DMS114 treated with DMSO at 0.1 percent for 48 hours (cell line): ENCODE measurements at regions not wholly inside any gene's neighbourhood (a gene's known extent, or its start where the extent isn't known, plus 50 kb on each side); places are given as distances from the start of the nearest gene placed in this dataset.

ENCODE experiments used
- DNase-seq: peaks from one replicate; lab custom pipeline; 2025; ENCODE audit not compliant: unreplicated experiment; lab: John Stamatoyannopoulos, UW

GRCh38 chr18:6465281-6465680 lies 50.6 kb upstream of the L3MBTL4 start:
- DNase-seq = no peak

GRCh38 chr18:6476190-6476589 lies 61.5 kb upstream of the L3MBTL4 start:
- no peak for DNase-seq

- DNase-seq = no peak
These were observed 62.2 kb upstream of the L3MBTL4 start for GRCh38 chr18:6476880-6477279.

GRCh38 chr18:6478121-6478520 lies 63.4 kb upstream of the L3MBTL4 start:
- DNase-seq = no peak

- no peak for DNase-seq
These were observed 65.0 kb upstream of the L3MBTL4 start for GRCh38 chr18:6479699-6480098.

GRCh38 chr18:6482198-6482977 lies 67.7 kb upstream of the L3MBTL4 start:
- DNase-seq = no peak

GRCh38 chr18:6484659-6485058 lies 69.9 kb upstream of the L3MBTL4 start:
- DNase-seq = no peak

- no peak for DNase-seq
These were observed 71.6 kb upstream of the L3MBTL4 start for GRCh38 chr18:6486313-6486712.

- no peak for DNase-seq
These were observed 72.2 kb upstream of the L3MBTL4 start for GRCh38 chr18:6486764-6487426.

GRCh38 chr18:6487968-6488367 lies 73.3 kb upstream of the L3MBTL4 start:
- DNase-seq = no peak

GRCh38 chr18:6488956-6489355 lies 74.2 kb upstream of the L3MBTL4 start:
- DNase-seq = no peak

GRCh38 chr18:6489977-6490376 lies 75.3 kb upstream of the L3MBTL4 start:
- no peak for DNase-seq

GRCh38 chr18:6493194-6493593 lies 78.5 kb upstream of the L3MBTL4 start:
- DNase-seq = no peak

GRCh38 chr18:6495536-6495935 lies 80.8 kb upstream of the L3MBTL4 start:
- no peak for DNase-seq

- no peak for DNase-seq
These were observed 82.8 kb upstream of the L3MBTL4 start for GRCh38 chr18:6497543-6497942.

GRCh38 chr18:6498289-6498856 lies 83.7 kb upstream of the L3MBTL4 start:
- DNase-seq = no peak

GRCh38 chr18:6504605-6505497 lies 90.1 kb upstream of the L3MBTL4 start:
- DNase-seq = no peak

- no peak for DNase-seq
These were observed 90.8 kb upstream of the L3MBTL4 start for GRCh38 chr18:6505498-6505875.

GRCh38 chr18:6509417-6509816 lies 94.7 kb upstream of the L3MBTL4 start:
- no peak for DNase-seq

GRCh38 chr18:6509832-6510231 lies 95.1 kb upstream of the L3MBTL4 start:
- no peak for DNase-seq

GRCh38 chr18:6520901-6521300 lies 106.2 kb upstream of the L3MBTL4 start:
- no peak for DNase-seq
